Vagina (tissue), 2 donors: ENCODE measurements at regions not wholly inside any gene's neighbourhood (a gene's known extent, or its start where the extent isn't known, plus 50 kb on each side); places are given as distances from the start of the nearest gene placed in this dataset.

Source experiments
- DNase-seq, 2 donors: peaks; one replicate each; pipeline ENCODE4 v3.0.0-alpha.2; 2017; ENCODE audit errors: extremely low spot score in 2 of 2
- H3K27ac ChIP-seq: fragments of 200-600 bp; sonication (generic); one replicate; pipeline ENCODE4 v1.5.1; 2019
- H3K27me3 ChIP-seq: fragments of 200-600 bp; sonication (generic); one replicate; pipeline ENCODE4 v1.5.1; 2019
- H3K36me3 ChIP-seq, 2 donors: fragments of 200-600 bp; sonication (generic); one replicate each; pipeline ENCODE4 v1.5.1; 2017 to 2019
- H3K4me1 ChIP-seq: fragments of 200-600 bp; sonication (generic); one replicate; pipeline ENCODE4 v1.5.1; 2019
- H3K4me3 ChIP-seq, 2 donors: fragments of 200-600 bp; sonication (generic); 1 replicate in 1 of 2; 2 replicates in 1 of 2; pipeline ENCODE4 v1.5.1; 2016 to 2019
- H3K9me3 ChIP-seq: fragments of 200-600 bp; sonication (generic); one replicate; pipeline ENCODE4 v1.5.1; 2019
- CTCF ChIP-seq, 3 experiments: fragments of 450-650 bp in 2 of 3; fragments of 200-600 bp in 1 of 3; sonication (generic) in 1 of 3; IDR thresholded peaks; one replicate each; pipeline ENCODE4 v1.5.1; 2017 to 2019; ENCODE audit warnings: antibody characterized with exemption in 3 of 3, mild to moderate bottlenecking in 2 of 3, moderate library complexity in 2 of 3
- POLR2A ChIP-seq, 2 donors: fragments of 450-650 bp; IDR thresholded peaks; one replicate each; pipeline ENCODE4 v1.6.1; 2017; ENCODE audit warnings: antibody characterized with exemption in 2 of 2, mild to moderate bottlenecking in 2 of 2, moderate library complexity in 2 of 2
- POLR2AphosphoS5 ChIP-seq, 2 donors: sonication (generic); formaldehyde crosslinking; IDR thresholded peaks; one replicate each; pipeline ENCODE4 v1.9.0; 2017; ENCODE audit warnings: antibody characterized with exemption in 2 of 2, mild to moderate bottlenecking in 2 of 2, low read depth in 1 of 2; ENCODE audit not compliant: insufficient read depth in 1 of 2
- intact Hi-C: fragments of 100-400 bp; cut with DNase I; formaldehyde crosslinking; loops from one replicate; pipeline ENCODE4 v1.15.1; 2023

DNA sequence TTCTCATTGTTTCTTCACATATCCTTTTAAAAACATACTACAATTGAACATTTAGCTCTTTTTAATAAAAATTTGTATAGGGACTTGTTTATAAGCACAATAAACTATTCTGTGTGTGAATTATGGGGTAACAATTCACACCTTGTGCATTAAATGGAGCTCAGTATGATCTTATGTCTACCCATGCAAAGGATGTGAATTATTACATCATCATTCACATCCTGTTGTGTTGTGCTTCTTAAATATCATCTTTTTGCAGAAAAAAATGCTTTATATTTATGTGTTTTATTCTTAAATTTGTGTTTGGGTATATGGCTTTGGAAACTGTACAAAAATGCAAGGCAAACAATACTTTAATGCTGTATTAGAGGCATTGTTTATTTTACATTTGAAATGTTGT lies 96.7 kb upstream of the PABPC4L start:
- H3K9me3 ChIP-seq = no peaks in the 10 kb centered on the region
- no peaks in the 10 kb centered on the region for H3K27me3 ChIP-seq
- no peak overlapping the region for H3K27ac ChIP-seq
- H3K36me3 ChIP-seq = no peaks in the 10 kb centered on the region
- no peak overlapping the region for H3K4me3 ChIP-seq
- DNase-seq = no peak
- no peaks in the 10 kb centered on the region for H3K4me1 ChIP-seq
- TF ChIP-seq POLR2A (IDR thresholded peaks at IDR 0.05) = no peak
- no peak for TF ChIP-seq CTCF (IDR thresholded peaks at IDR 0.05)
- no peak for TF ChIP-seq POLR2AphosphoS5 (IDR thresholded peaks at IDR 0.05; ENCODE audit: insufficient read depth in 1 of 2, low read depth in 1 of 2)
- intact Hi-C loops = no loop called here

- Histone ChIP-seq H3K9me3 (no peaks in the 10 kb centered on the region), H3K36me3 (no peaks in the 10 kb centered on the region), H3K27ac (no peak overlapping the region), H3K27me3 (no peaks in the 10 kb centered on the region), H3K4me3 (no peak overlapping the region), H3K4me1 (no peaks in the 10 kb centered on the region)
- TF ChIP-seq CTCF (IDR thresholded peaks at IDR 0.05) (no peak), POLR2A (IDR thresholded peaks at IDR 0.05) (no peak), POLR2AphosphoS5 (IDR thresholded peaks at IDR 0.05; ENCODE audit: insufficient read depth in 1 of 2, low read depth in 1 of 2) (no peak)
- intact Hi-C loops = no loop called here
- DNase-seq = no peak
Measured at GRCh38 chr4:134297765-134298164, 96.2 kb upstream of the PABPC4L start.

DNA sequence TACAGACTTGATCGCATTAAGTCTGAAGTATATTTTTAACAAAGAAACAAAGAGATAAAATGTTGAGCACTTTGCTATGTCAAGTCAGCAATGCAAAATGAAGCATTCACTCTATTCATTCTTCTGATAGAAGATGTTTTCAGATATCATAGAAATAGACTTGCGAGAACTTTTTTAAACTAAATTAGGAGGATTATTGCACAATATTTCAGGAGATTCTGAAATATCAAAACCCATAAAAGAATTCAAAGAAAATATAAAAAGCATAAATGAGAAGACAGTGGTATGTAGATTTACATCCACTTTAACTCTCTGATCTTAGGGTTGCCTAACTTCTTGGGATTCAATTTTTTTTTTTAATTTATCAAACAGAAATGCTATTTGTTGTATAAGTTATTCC lies 81.1 kb upstream of the PABPC4L start:
- no peaks in the 10 kb centered on the region for H3K36me3 ChIP-seq
- TF ChIP-seq POLR2A (IDR thresholded peaks at IDR 0.05) = no peak
- no peak for TF ChIP-seq CTCF (IDR thresholded peaks at IDR 0.05)
- TF ChIP-seq POLR2AphosphoS5 (IDR thresholded peaks at IDR 0.05; ENCODE audit: insufficient read depth in 1 of 2, low read depth in 1 of 2) = no peak

DNA sequence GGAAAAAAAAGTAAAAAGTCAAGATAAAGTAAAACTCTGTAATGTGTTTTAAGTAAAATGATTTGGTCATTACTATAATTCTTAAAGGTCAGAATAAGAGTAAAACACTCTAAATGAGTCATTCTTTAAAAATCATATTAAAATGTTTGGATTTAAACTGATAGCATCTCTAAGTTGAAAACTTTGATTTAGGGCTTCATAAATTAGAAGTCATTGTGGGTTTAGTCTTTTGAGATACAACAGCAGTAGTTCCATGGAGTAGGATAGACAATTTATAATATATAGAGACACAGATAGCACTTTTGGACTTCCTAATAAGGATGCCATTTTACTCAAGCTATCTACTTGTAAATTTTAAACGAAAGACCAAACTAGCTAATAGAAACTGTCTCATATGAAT lies 77.1 kb upstream of the PABPC4L start:
- no peaks in the 10 kb centered on the region for H3K36me3 ChIP-seq
- H3K4me1 ChIP-seq = no peaks in the 10 kb centered on the region
- H3K9me3 ChIP-seq = no peaks in the 10 kb centered on the region
- H3K27ac ChIP-seq = no peak overlapping the region
- TF ChIP-seq POLR2A (IDR thresholded peaks at IDR 0.05) = no peak
- intact Hi-C loops = no loop called here
- no peak overlapping the region for H3K4me3 ChIP-seq
- DNase-seq = no peak
- no peaks in the 10 kb centered on the region for H3K27me3 ChIP-seq

More for the DNA sequence above, 81.1 kb upstream of the PABPC4L start:
- intact Hi-C loops = no loop called here
- Histone ChIP-seq H3K4me1 (no peaks in the 10 kb centered on the region), H3K4me3 (no peak overlapping the region), H3K9me3 (no peaks in the 10 kb centered on the region), H3K27ac (no peak overlapping the region), H3K27me3 (no peaks in the 10 kb centered on the region)
- no peak for DNase-seq

- no peak for TF ChIP-seq POLR2AphosphoS5 (IDR thresholded peaks at IDR 0.05; ENCODE audit: insufficient read depth in 1 of 2, low read depth in 1 of 2)
- TF ChIP-seq POLR2A (IDR thresholded peaks at IDR 0.05) = no peak
- TF ChIP-seq CTCF (IDR thresholded peaks at IDR 0.05) = no peak
- Histone ChIP-seq H3K36me3 (no peaks in the 10 kb centered on the region), H3K27ac (no peak overlapping the region), H3K27me3 (no peaks in the 10 kb centered on the region), H3K4me3 (no peak overlapping the region), H3K9me3 (no peaks in the 10 kb centered on the region), H3K4me1 (no peaks in the 10 kb centered on the region)
- intact Hi-C loops = no loop called here
- DNase-seq = no peak
Measured at GRCh38 chr4:134276476-134276875, 74.9 kb upstream of the PABPC4L start.

GRCh38 chr4:134260126-134260525 lies 58.5 kb upstream of the PABPC4L start:
- H3K36me3 ChIP-seq = no peaks in the 10 kb centered on the region
- DNase-seq = no peak
- no peaks in the 10 kb centered on the region for H3K4me1 ChIP-seq
- TF ChIP-seq CTCF (IDR thresholded peaks at IDR 0.05) (no peak), POLR2AphosphoS5 (IDR thresholded peaks at IDR 0.05; ENCODE audit: insufficient read depth in 1 of 2, low read depth in 1 of 2) (no peak), POLR2A (IDR thresholded peaks at IDR 0.05) (no peak)
- H3K9me3 ChIP-seq = no peaks in the 10 kb centered on the region
- H3K27me3 ChIP-seq = no peaks in the 10 kb centered on the region
- intact Hi-C loops = no loop called here
- no peak overlapping the region for H3K27ac ChIP-seq
- H3K4me3 ChIP-seq = no peak overlapping the region
